Smooth muscle cell (in vitro differentiated cells): ENCODE measurements at regions not wholly inside any gene's neighbourhood (a gene's known extent, or its start where the extent isn't known, plus 50 kb on each side); places are given as distances from the start of the nearest gene placed in this dataset.

Experiments used
- DNase-seq: peaks from one replicate; lab custom pipeline; 2025; ENCODE audit not compliant: unreplicated experiment; lab: John Stamatoyannopoulos, UW
- H2AFZ ChIP-seq: fragments of 200-600 bp; sonication (generic); 2 replicates; pipeline ENCODE4 v1.6.0; 2016; ENCODE audit warnings: antibody characterized with exemption, low read depth, mild to moderate bottlenecking
- H3F3A ChIP-seq: fragments of 200-600 bp; sonication (generic); 2 replicates; pipeline ENCODE4 v1.6.0; 2017; ENCODE audit warnings: antibody characterized with exemption, low read depth
- H3K27ac ChIP-seq: fragments of 200-600 bp; sonication (generic); 2 replicates; pipeline ENCODE4 v1.5.1; 2016; ENCODE audit warnings: low read depth, mild to moderate bottlenecking
- H3K27me3 ChIP-seq: fragments of 200-600 bp; sonication (generic); 2 replicates; pipeline ENCODE4 v1.6.1; 2016; ENCODE audit warnings: low read depth, mild to moderate bottlenecking
- H3K36me3 ChIP-seq: fragments of 200-600 bp; sonication (generic); 2 replicates; pipeline ENCODE4 v1.5.1; 2016; ENCODE audit warnings: low read depth
- H3K4me1 ChIP-seq: fragments of 200-600 bp; sonication (generic); 2 replicates; pipeline ENCODE4 v1.5.1; 2016; ENCODE audit warnings: low read depth
- H3K4me2 ChIP-seq: fragments of 200-600 bp; sonication (generic); 2 replicates; pipeline ENCODE4 v1.6.0; 2016; ENCODE audit warnings: mild to moderate bottlenecking
- H3K4me3 ChIP-seq: fragments of 200-600 bp; sonication (generic); 2 replicates; pipeline ENCODE4 v1.5.1; 2016; ENCODE audit warnings: mild to moderate bottlenecking
- H3K79me2 ChIP-seq: fragments of 200-600 bp; sonication (generic); 2 replicates; pipeline ENCODE4 v1.6.0; 2016; ENCODE audit warnings: low read depth, mild to moderate bottlenecking
- H3K9ac ChIP-seq: fragments of 200-600 bp; sonication (generic); 2 replicates; pipeline ENCODE4 v1.6.0; 2016; ENCODE audit warnings: low read depth
- H3K9me3 ChIP-seq: fragments of 200-600 bp; sonication (generic); replicated peaks from 2 replicates; pipeline ENCODE4 v1.5.1; 2016; ENCODE audit warnings: low read depth
- H4K20me1 ChIP-seq: fragments of 200-600 bp; sonication (generic); 2 replicates; pipeline ENCODE4 v1.6.0; 2016; ENCODE audit warnings: low read depth
- CTCF ChIP-seq: fragments of 200-600 bp; sonication (generic); IDR thresholded peaks from 2 replicates; pipeline ENCODE4 v1.5.1; 2017; ENCODE audit warnings: borderline replicate concordance, mild to moderate bottlenecking, antibody characterized with exemption; ENCODE audit not compliant: insufficient read depth, poor library complexity, severe bottlenecking
- WGBS: methylation state at CpG from one replicate; pipeline ENCODE4 v1.1.7; 2016; ENCODE audit warnings: low lambda C conversion rate; 5-methylcytosine and 5-hydroxymethylcytosine counted together

- Histone ChIP-seq H3K4me2 (no peak overlapping the region), H3K79me2 (no peaks in the 10 kb centered on the region)
Observed at GRCh38 chr6:82818727-82819126, 246.9 kb downstream of the UBE3D start.

GRCh38 chr6:82823361-82823760, 242.3 kb downstream of the UBE3D start:
- Histone ChIP-seq H3F3A (no peaks in the 10 kb centered on the region), H3K4me2 (no peak overlapping the region), H4K20me1 (no peaks in the 10 kb centered on the region), H3K27me3 (no peaks in the 10 kb centered on the region), H2AFZ (no peak overlapping the region), H3K4me1 (no peaks in the 10 kb centered on the region), H3K9ac (no peak overlapping the region), H3K79me2 (no peaks in the 10 kb centered on the region), H3K27ac (no peak overlapping the region), H3K9me3 (no peaks in the 10 kb centered on the region), H3K4me3 (no peak overlapping the region), H3K36me3 (no peaks in the 10 kb centered on the region)
- DNase-seq: no peak
- no peak for TF ChIP-seq CTCF

More at GRCh38 chr6:82818727-82819126, 246.9 kb downstream of the UBE3D start:
- no peak overlapping the region for H3K9ac ChIP-seq
- no peaks in the 10 kb centered on the region for H3K27me3 ChIP-seq
- TF ChIP-seq CTCF: no peak
- no peaks in the 10 kb centered on the region for H3K4me1 ChIP-seq
- no peaks in the 10 kb centered on the region for H3K36me3 ChIP-seq
- H3K4me3 ChIP-seq: no peak overlapping the region
- H4K20me1 ChIP-seq: no peaks in the 10 kb centered on the region
- DNase-seq: no peak
- 85% methylated on average over 3 of the region's 3 CpGs for WGBS
- H3F3A ChIP-seq: no peaks in the 10 kb centered on the region
- no peak overlapping the region for H2AFZ ChIP-seq
- no peaks in the 10 kb centered on the region for H3K9me3 ChIP-seq
- H3K27ac ChIP-seq: no peak overlapping the region

- H3K79me2 ChIP-seq: no peaks in the 10 kb centered on the region
- no peaks in the 10 kb centered on the region for H3K4me1 ChIP-seq
- TF ChIP-seq CTCF: no peak
- H3K9me3 ChIP-seq: no peaks in the 10 kb centered on the region
- no peak overlapping the region for H3K27ac ChIP-seq
- no peak overlapping the region for H3K9ac ChIP-seq
- no peaks in the 10 kb centered on the region for H3K36me3 ChIP-seq
- H4K20me1 ChIP-seq: no peaks in the 10 kb centered on the region
- no peak overlapping the region for H3K4me3 ChIP-seq
- no peaks in the 10 kb centered on the region for H3F3A ChIP-seq
- H3K27me3 ChIP-seq: peaks cover 3% of the 10 kb centered on the region
- whole genome bisulfite sequencing: 90% methylated on average over 3 of the region's 3 CpGs
- DNase-seq: no peak
- no peak overlapping the region for H3K4me2 ChIP-seq
- H2AFZ ChIP-seq: no peak overlapping the region
Observed at GRCh38 chr6:82832811-82833210, 232.8 kb downstream of the UBE3D start.

GRCh38 chr6:82833481-82833880, 232.2 kb downstream of the UBE3D start:
- Histone ChIP-seq H4K20me1 (no peaks in the 10 kb centered on the region), H3K9ac (no peak overlapping the region), H3K4me3 (no peak overlapping the region), H3F3A (no peaks in the 10 kb centered on the region), H2AFZ (no peak overlapping the region), H3K27ac (no peak overlapping the region), H3K36me3 (no peaks in the 10 kb centered on the region), H3K27me3 (peaks cover 3% of the 10 kb centered on the region), H3K4me2 (no peak overlapping the region), H3K9me3 (no peaks in the 10 kb centered on the region), H3K79me2 (no peaks in the 10 kb centered on the region), H3K4me1 (no peaks in the 10 kb centered on the region)
- no peak for TF ChIP-seq CTCF
- DNase-seq: no peak
- WGBS: 80% methylated on average over 2 of the region's 2 CpGs
